ENCODE measurements at regions not wholly inside any gene's neighbourhood (a gene's known extent, or its start where the extent isn't known, plus 50 kb on each side); places are given as distances from the start of the nearest gene placed in this dataset.

GRCh38 chr22:26097411-26097810, 71.9 kb upstream of the SEZ6L start:
- H3K18ac ChIP-seq (ENCODE audit: extremely low read depth, low read length): no peak overlapping the region

More at GRCh38 chr22:26097411-26097810, 71.9 kb upstream of the SEZ6L start:
- H2BK20ac ChIP-seq (ENCODE audit: low read length): no peak overlapping the region
- no peak overlapping the region for H2BK5ac ChIP-seq (ENCODE audit: low read depth, low read length)
- H3K79me2 ChIP-seq (ENCODE audit: control insufficient read depth in 1 of 2, insufficient read depth in 2 of 2, low read length in 2 of 2): no peaks in the 10 kb centered on the region
- H3K4me3 ChIP-seq (ENCODE audit: extremely low read depth in 1 of 4, insufficient read depth in 2 of 4, low read depth in 3 of 4, low read length in 4 of 4): no peak overlapping the region
- no peaks in the 10 kb centered on the region for H3K36me3 ChIP-seq (ENCODE audit: control insufficient read depth in 2 of 4, insufficient read depth in 4 of 4, low read length in 3 of 4)
- ChIA-PET POLR2A (ENCODE audit: partially characterized antibody) (no interaction called here), CTCF (ENCODE audit: partially characterized antibody) (interaction anchor here (1.1 kb wide), 1 partner anchor 32 kb away, joined by 4 read pairs; no protein-coding TSS in a partner anchor)
- no peak overlapping the region for H2BK12ac ChIP-seq (ENCODE audit: low read depth, low read length)
- H2AK5ac ChIP-seq (ENCODE audit: low read depth, low read length): no peak overlapping the region
- H3K14ac ChIP-seq (ENCODE audit: insufficient read length): no peak overlapping the region
- H3K79me1 ChIP-seq (ENCODE audit: low read depth, low read length): no peaks in the 10 kb centered on the region
- no peak overlapping the region for H3K56ac ChIP-seq (replicated peaks; ENCODE audit: insufficient read length, low read depth, low read length)
- TF ChIP-seq RBBP5 (IDR thresholded peaks at IDR 0.05; ENCODE audit: borderline replicate concordance, low read depth, low read length) (no peak), SP2 (IDR thresholded peaks at IDR 0.05; ENCODE audit: low read length) (no peak), POLR2A (IDR thresholded peaks at IDR 0.05; ENCODE audit: control extremely low read depth in 1 of 2, low read depth in 2 of 2, low read length in 2 of 2) (no peak), GTF2F1 (IDR thresholded peaks at IDR 0.05; ENCODE audit: borderline replicate concordance, low read depth, low read length) (no peak), BRCA1 (IDR thresholded peaks at IDR 0.05; ENCODE audit: low read depth, low read length) (no peak), ASH2L (IDR thresholded peaks at IDR 0.05; ENCODE audit: low read length) (no peak), KDM1A (IDR thresholded peaks at IDR 0.05; ENCODE audit: borderline replicate concordance, low read length) (no peak), CTBP2 (IDR thresholded peaks at IDR 0.05; ENCODE audit: borderline replicate concordance, insufficient read depth, insufficient read length, low read length) (no peak), TAF1 (IDR thresholded peaks at IDR 0.05; ENCODE audit: low read depth, low read length) (no peak)
- H3K23ac ChIP-seq (ENCODE audit: insufficient read length): no peak overlapping the region
- WGBS, 2 experiments (ENCODE audit: extremely low coverage in 1 of 2, insufficient coverage in 1 of 2, insufficient read length in 1 of 2, insufficient replicate concordance in 2 of 2, low coverage in 1 of 2, low lambda C conversion rate in 2 of 2, missing lambda C conversion rate in 1 of 2): 90% methylated on average over 1 of the region's 1 CpG; no CpG with 5 or more reads in 1 of the 2 experiments
- DNase-seq (ENCODE audit: low read depth in 1 of 2, low spot score in 2 of 2) (no peak), FAIRE-seq (no peak)
- no peak overlapping the region for H4K91ac ChIP-seq (replicated peaks; ENCODE audit: insufficient read length, low read length)
- H3K27ac ChIP-seq (ENCODE audit: low read depth, low read length): no peak overlapping the region
- no peak overlapping the region for H2AFZ ChIP-seq (ENCODE audit: low read length)
- no peak overlapping the region for H4K5ac ChIP-seq (ENCODE audit: insufficient read length, low read depth, low read length)
- H3K4me2 ChIP-seq (ENCODE audit: insufficient read depth in 1 of 2, low read depth in 2 of 2, low read length in 2 of 2): no peak overlapping the region
- no peaks in the 10 kb centered on the region; a peak in 1 of 7 replicates for H3K27me3 ChIP-seq (replicated peaks in 1 of 4; ENCODE audit: control insufficient read depth in 3 of 4, extremely low read depth in 1 of 4, insufficient read depth in 3 of 4, low read length in 3 of 4)
- no peaks in the 10 kb centered on the region for H4K20me1 ChIP-seq (replicated peaks in 1 of 2; ENCODE audit: control insufficient read depth in 1 of 2, insufficient read depth in 2 of 2, low read length in 2 of 2)
- no peak overlapping the region for H2BK15ac ChIP-seq (ENCODE audit: low read length)
- H3K23me2 ChIP-seq (ENCODE audit: low read depth, low read length): no peaks in the 10 kb centered on the region
- no peaks in the 10 kb centered on the region for H3K4me1 ChIP-seq (replicated peaks in 1 of 4; ENCODE audit: control insufficient read depth in 3 of 4, insufficient read depth in 4 of 4, low read length in 3 of 4)
- no peak overlapping the region for H4K8ac ChIP-seq (ENCODE audit: extremely low read depth, insufficient read depth, low read length)
- no peak overlapping the region for H3K4ac ChIP-seq (replicated peaks; ENCODE audit: insufficient read length, low read depth, low read length)
- H3K9ac ChIP-seq (replicated peaks in 1 of 4; ENCODE audit: extremely low read depth in 1 of 4, low read depth in 3 of 4, low read length in 3 of 4): no peak overlapping the region
- H2BK120ac ChIP-seq (replicated peaks; ENCODE audit: low read depth, low read length): no peak overlapping the region
- no peaks in the 10 kb centered on the region; a peak in 1 of 4 replicates for H3K9me3 ChIP-seq (ENCODE audit: insufficient read depth in 2 of 2, low read depth in 1 of 2, low read length in 1 of 2)
